ENCODE measurements at regions not wholly inside any gene's neighbourhood (a gene's known extent, or its start where the extent isn't known, plus 50 kb on each side); places are given as distances from the start of the nearest gene placed in this dataset.

DNA sequence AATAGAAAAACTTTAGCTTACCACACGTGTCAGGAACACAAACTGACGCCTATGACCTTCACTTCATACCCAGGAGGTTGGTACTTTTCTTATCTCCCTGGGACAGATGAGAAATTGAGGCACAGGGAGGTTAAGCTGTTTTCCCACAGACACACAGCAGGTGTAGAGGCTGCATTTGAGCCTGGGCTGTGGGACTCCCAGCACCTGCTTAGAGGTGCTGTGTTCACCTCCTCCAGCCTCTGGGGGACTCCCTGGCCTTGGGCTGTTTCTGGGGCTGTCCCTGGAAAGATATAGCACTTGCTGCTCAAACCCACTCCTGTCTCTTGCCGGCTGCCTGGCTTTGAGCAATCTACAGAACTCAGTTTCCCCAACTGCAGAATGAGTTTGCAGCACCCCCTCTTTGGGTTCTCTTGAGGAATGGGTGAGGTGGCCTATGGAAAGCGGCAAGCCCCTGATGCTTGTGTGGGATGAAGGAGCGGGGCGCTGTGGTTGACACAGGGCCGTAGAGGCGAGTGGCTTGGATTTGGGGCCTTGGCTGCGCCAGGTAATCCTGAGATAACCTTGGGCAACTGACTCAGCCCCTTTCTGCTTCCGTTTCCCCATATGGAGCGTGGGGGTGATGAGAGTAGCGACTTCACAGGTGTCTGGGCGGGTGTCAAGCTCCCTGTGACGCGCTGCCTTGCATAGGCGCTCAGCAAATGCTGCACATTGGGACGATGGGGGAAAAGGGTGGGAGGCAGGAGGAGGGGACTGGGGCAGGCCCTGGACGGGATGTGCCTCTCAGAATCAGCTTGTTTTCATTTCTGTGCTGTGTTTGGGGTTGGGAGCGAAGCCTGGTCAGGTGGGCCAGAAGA is 104.5 kb upstream of the CIBAR2 start:
- H3K9me3 Mint-ChIP-seq, result no peaks in the 10 kb centered on the region
- H3K27ac Mint-ChIP-seq (ENCODE audit: low read depth), result no peak overlapping the region
- H3K4me1 Mint-ChIP-seq, result peaks cover 7% of the 10 kb centered on the region
- ATAC-seq (replicated peaks; ENCODE audit: extremely low read depth, poor library complexity, severe bottlenecking), result no peak
- DNase-seq (ENCODE audit: low spot score in 2 of 2), result no peak
- H3K36me3 Mint-ChIP-seq (ENCODE audit: insufficient read depth), result no peaks in the 10 kb centered on the region
- H3K4me3 Mint-ChIP-seq, result no peak overlapping the region
- peaks cover 10% of the 10 kb centered on the region for H3K27me3 Mint-ChIP-seq

DNA sequence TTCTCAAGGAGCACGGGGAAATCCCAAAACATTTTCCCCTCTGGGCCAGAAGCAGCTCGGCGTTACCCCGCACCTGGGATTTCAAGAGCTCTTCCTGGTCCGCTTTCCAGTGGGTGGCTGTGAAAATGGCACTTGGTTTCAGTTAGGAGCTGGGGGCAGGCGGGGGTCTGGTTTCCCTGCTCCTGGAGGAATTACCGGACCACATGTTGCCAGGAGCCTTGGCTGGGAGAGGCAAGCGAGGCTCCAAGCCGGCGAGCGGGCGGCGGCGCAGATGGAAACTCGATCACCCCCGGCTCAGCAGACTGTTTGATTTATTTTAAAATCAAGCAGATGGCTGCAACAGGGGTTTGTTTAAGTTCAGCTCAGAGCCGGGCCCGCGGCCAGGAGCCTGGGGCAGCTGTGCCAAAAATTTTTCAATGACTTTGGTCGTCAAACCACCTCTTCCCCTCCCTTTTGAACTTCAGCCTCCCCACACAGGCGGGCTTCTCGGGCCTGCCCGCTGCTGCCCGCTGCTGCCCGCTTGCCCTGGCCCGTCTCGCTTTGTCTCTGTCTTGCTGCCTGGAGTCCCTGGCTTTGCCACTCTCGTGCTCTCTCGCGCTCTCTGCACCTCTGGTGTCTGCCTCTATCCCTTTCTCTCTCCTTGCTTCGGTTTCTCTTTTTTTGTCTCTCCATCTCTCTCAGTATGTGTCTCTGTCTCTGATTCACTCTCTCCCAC is 108.0 kb upstream of the CIBAR2 start:
- H3K4me3 Mint-ChIP-seq, result no peak overlapping the region
- ATAC-seq (replicated peaks; ENCODE audit: extremely low read depth, poor library complexity, severe bottlenecking) (no peak), DNase-seq (ENCODE audit: low spot score in 2 of 2) (no peak)
- H3K36me3 Mint-ChIP-seq (ENCODE audit: insufficient read depth), result no peaks in the 10 kb centered on the region
- no peak overlapping the region for H3K27ac Mint-ChIP-seq (ENCODE audit: low read depth)
- no peaks in the 10 kb centered on the region for H3K27me3 Mint-ChIP-seq
- peaks cover 7% of the 10 kb centered on the region for H3K4me1 Mint-ChIP-seq
- H3K9me3 Mint-ChIP-seq, result no peaks in the 10 kb centered on the region

GRCh38 chr16:85220964-85221731 is 108.9 kb upstream of the CIBAR2 start:
- H3K27ac Mint-ChIP-seq (ENCODE audit: low read depth), result no peak overlapping the region
- ATAC-seq (replicated peaks; ENCODE audit: extremely low read depth, poor library complexity, severe bottlenecking), result no peak
- no peaks in the 10 kb centered on the region for H3K36me3 Mint-ChIP-seq (ENCODE audit: insufficient read depth)
- no peaks in the 10 kb centered on the region for H3K27me3 Mint-ChIP-seq
- no peak for DNase-seq (ENCODE audit: low spot score in 2 of 2)
- H3K4me1 Mint-ChIP-seq, result peaks cover 7% of the 10 kb centered on the region
- no peaks in the 10 kb centered on the region for H3K9me3 Mint-ChIP-seq
- H3K4me3 Mint-ChIP-seq, result no peak overlapping the region

DNA sequence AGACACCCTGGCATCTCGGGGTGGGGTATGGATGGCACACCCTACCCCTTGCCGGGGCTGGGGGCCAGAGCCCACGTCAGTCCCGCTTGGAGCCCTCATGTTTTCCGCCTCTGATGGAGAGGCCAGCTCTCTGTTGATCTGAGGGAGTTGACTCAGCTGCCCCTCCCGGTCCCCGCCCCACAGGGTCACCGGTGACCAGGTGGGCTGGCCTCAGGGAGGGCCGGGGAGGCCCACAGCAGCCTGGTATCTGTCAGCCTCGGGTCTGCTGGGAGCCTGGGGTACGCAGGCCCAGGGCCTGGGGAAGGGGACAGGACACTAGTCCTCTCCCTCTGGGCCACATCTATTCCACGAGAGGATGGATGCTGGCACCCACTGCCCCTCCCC is 109.5 kb upstream of the CIBAR2 start:
- H3K4me1 Mint-ChIP-seq, result peaks cover 7% of the 10 kb centered on the region
- H3K4me3 Mint-ChIP-seq, result no peak overlapping the region
- H3K36me3 Mint-ChIP-seq (ENCODE audit: insufficient read depth), result no peaks in the 10 kb centered on the region
- no peaks in the 10 kb centered on the region for H3K27me3 Mint-ChIP-seq
- H3K9me3 Mint-ChIP-seq, result no peaks in the 10 kb centered on the region
- no peak overlapping the region for H3K27ac Mint-ChIP-seq (ENCODE audit: low read depth)
- ATAC-seq (replicated peaks; ENCODE audit: extremely low read depth, poor library complexity, severe bottlenecking) (no peak), DNase-seq (ENCODE audit: low spot score in 2 of 2) (no peak)

DNA sequence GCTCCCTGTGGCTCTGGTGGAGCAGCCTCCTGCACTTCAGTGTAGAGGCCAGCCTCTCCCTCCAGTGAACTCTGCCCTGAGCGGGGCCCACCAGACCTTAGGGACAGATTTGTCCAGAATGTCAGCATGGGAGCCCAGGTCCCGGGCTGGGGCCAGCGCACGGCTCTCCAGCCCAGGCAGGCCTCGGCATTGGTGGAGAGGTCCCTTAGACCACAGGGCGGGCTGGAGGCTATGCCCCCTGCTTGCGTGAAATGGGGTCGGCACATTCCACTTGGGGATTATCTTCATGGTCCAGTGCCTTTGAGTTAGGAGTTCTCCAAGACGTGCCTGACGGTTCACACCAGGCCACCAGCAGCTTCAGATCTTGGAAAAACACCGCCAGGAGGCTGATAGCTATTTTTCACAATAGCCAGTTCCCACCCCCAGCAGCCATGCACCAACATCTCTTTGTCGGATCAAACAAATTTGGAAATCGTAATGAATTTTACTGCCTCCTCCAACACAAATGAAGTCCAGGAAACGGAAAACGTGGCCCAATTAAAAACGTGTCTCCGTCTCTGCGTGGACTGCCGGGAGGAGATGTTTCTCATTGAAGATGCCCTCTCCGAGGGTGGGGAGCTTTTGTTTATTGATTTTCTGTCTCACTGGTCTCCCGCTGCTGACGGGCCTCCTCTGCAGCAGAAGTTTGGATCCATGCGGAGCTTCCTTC is 110.0 kb upstream of the CIBAR2 start:
- Mint-ChIP-seq H3K27ac (ENCODE audit: low read depth) (no peak overlapping the region), H3K36me3 (ENCODE audit: insufficient read depth) (no peaks in the 10 kb centered on the region), H3K27me3 (peaks cover 5% of the 10 kb centered on the region), H3K9me3 (no peaks in the 10 kb centered on the region), H3K4me1 (peaks cover 2% of the 10 kb centered on the region), H3K4me3 (no peak overlapping the region)
- no peak for ATAC-seq (replicated peaks; ENCODE audit: extremely low read depth, poor library complexity, severe bottlenecking)
- no peak for DNase-seq (ENCODE audit: low spot score in 2 of 2)

GRCh38 chr16:85225257-85225656 is 113.0 kb upstream of the CIBAR2 start:
- ATAC-seq (replicated peaks; ENCODE audit: extremely low read depth, poor library complexity, severe bottlenecking), result no peak
- Mint-ChIP-seq H3K27ac (ENCODE audit: low read depth) (no peak overlapping the region), H3K4me3 (no peak overlapping the region), H3K36me3 (ENCODE audit: insufficient read depth) (no peaks in the 10 kb centered on the region), H3K4me1 (no peaks in the 10 kb centered on the region), H3K27me3 (peaks cover 13% of the 10 kb centered on the region), H3K9me3 (no peaks in the 10 kb centered on the region)
- no peak for DNase-seq (ENCODE audit: low spot score in 2 of 2)

DNA sequence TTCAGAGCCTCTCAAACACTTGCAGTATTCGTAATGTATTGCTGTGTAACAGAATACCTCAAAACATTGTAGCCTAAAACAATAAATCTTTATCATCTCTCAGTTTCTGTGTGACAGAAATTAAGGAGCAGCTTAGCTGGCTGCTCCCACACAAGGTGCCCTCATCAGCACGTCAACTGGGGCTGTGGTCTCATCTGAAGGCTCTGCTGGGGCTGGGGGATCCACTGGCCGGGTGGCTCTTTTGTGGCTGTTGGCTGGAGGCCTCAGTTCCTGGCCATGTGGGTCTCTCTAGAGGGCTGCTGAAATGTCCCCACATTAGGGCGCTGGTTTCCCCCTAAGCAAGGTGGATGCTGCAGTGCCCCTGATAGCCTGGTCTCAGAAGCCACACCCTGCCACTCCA is 113.4 kb upstream of the CIBAR2 start:
- Mint-ChIP-seq H3K27me3 (peaks cover 13% of the 10 kb centered on the region), H3K36me3 (ENCODE audit: insufficient read depth) (no peaks in the 10 kb centered on the region), H3K4me3 (no peak overlapping the region), H3K9me3 (no peaks in the 10 kb centered on the region), H3K27ac (ENCODE audit: low read depth) (no peak overlapping the region), H3K4me1 (no peaks in the 10 kb centered on the region)
- no peak for DNase-seq (ENCODE audit: low spot score in 2 of 2)
- no peak for ATAC-seq (replicated peaks; ENCODE audit: extremely low read depth, poor library complexity, severe bottlenecking)

GRCh38 chr16:85227084-85227945 is 115.0 kb upstream of the CIBAR2 start:
- Mint-ChIP-seq H3K36me3 (ENCODE audit: insufficient read depth) (no peaks in the 10 kb centered on the region), H3K9me3 (no peaks in the 10 kb centered on the region), H3K27me3 (peaks cover 13% of the 10 kb centered on the region), H3K4me3 (no peak overlapping the region), H3K4me1 (no peaks in the 10 kb centered on the region), H3K27ac (ENCODE audit: low read depth) (no peak overlapping the region)
- ATAC-seq (replicated peaks; ENCODE audit: extremely low read depth, poor library complexity, severe bottlenecking) (no peak), DNase-seq (ENCODE audit: low spot score in 2 of 2) (no peak)

DNA sequence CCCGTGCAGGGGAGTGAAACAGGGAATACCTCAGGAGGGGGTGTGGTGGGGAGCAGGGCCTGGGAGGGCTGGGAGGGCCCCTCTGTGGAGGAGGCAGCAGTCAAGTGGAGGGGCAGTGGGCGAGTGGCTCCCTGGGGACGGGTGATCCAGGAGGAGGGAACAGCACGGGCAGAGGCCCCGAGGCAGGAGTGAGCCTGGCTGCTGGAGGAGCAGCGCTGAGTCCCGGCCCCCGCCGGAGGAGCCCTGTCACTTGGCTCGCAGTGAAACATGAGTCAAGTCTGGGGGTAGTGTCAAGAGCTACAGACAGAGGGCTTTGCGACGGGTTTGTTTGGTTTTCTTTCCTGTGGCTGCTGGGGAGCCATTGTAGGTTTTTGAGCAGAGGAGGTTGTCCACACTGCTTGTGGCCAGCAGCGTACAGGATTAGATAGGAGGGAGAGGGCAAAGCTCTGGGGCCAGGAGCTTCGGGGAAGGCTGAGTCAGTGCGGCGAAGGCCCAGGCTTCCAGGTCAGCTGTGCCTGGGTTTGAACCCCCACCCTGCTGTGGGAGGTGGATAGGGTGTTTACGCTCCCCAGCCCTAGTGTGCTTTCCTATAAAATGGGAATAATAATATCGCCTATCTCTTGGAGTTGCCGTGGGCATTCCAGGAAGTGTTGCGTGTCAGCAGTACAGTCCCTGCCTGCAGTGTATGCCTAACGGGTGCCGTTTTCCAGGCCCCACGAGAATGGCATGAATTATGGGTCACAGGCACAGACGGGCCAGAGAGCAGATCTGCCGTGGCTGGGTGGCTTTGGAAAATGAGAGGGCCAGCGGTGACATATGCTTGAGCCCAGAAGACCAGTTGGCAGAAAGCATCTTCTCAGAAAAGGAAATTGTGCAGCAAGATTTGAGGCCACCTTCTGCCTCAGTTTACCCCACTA is 115.9 kb upstream of the CIBAR2 start:
- Mint-ChIP-seq H3K27ac (ENCODE audit: low read depth) (no peak overlapping the region), H3K4me3 (no peak overlapping the region), H3K4me1 (no peaks in the 10 kb centered on the region), H3K27me3 (peaks cover 18% of the 10 kb centered on the region), H3K9me3 (no peaks in the 10 kb centered on the region), H3K36me3 (ENCODE audit: insufficient read depth) (no peaks in the 10 kb centered on the region)
- ATAC-seq (replicated peaks; ENCODE audit: extremely low read depth, poor library complexity, severe bottlenecking), result no peak
- no peak for DNase-seq (ENCODE audit: low spot score in 2 of 2)

- ATAC-seq (replicated peaks; ENCODE audit: extremely low read depth, poor library complexity, severe bottlenecking) (no peak), DNase-seq (ENCODE audit: low spot score in 2 of 2) (no peak)
- Mint-ChIP-seq H3K27me3 (peaks cover 26% of the 10 kb centered on the region), H3K27ac (ENCODE audit: low read depth) (no peak overlapping the region), H3K36me3 (ENCODE audit: insufficient read depth) (no peaks in the 10 kb centered on the region), H3K4me1 (no peaks in the 10 kb centered on the region), H3K9me3 (no peaks in the 10 kb centered on the region), H3K4me3 (no peak overlapping the region)
Measured at GRCh38 chr16:85228970-85229430, 116.7 kb upstream of the CIBAR2 start.

All from central memory CD8-positive, alpha-beta T cell (primary cell).